ENCODE measurements at regions not wholly inside any gene's neighbourhood (a gene's known extent, or its start where the extent isn't known, plus 50 kb on each side); places are given as distances from the start of the nearest gene placed in this dataset.
A peak's percentile ranks its signal among the peaks of the same experiment; 100 is the strongest.

GRCh38 chr12:24754690-24755638 is 193.9 kb downstream of the BCAT1 start (continued):
- TF ChIP-seq PAX8 (CRISPR knock-in tag; IDR thresholded peaks at IDR 0.05; ENCODE audit: borderline replicate concordance) (no peak), ZNF296 (CRISPR knock-in tag; conservative IDR thresholded peaks at IDR 0.05) (no peak), LCORL (IDR thresholded peaks at IDR 0.05) (no peak), LCORL (CRISPR knock-in tag; IDR thresholded peaks at IDR 0.05) (0 out of 2 replicates have a peak, but pooled peaks have one; percentile 32), MIXL1 (CRISPR knock-in tag; IDR thresholded peaks at IDR 0.05) (0 out of 2 replicates have a peak, but pooled peaks have one; percentile 21), ZNF75D (CRISPR knock-in tag; IDR thresholded peaks at IDR 0.05; ENCODE audit: borderline replicate concordance) (no peak), ZNF616 (CRISPR knock-in tag; IDR thresholded peaks at IDR 0.05; ENCODE audit: low read depth) (no peak), ZNF775 (CRISPR knock-in tag; IDR thresholded peaks at IDR 0.05; ENCODE audit: borderline replicate concordance) (0 out of 2 replicates have a peak, but pooled peaks have one; percentile 59), TIGD3 (CRISPR knock-in tag; IDR thresholded peaks at IDR 0.05; ENCODE audit: borderline replicate concordance) (no peak), ZIK1 (CRISPR knock-in tag; IDR thresholded peaks at IDR 0.05; ENCODE audit: borderline replicate concordance, low read depth) (no peak), ZNF644 (CRISPR knock-in tag; IDR thresholded peaks at IDR 0.05; ENCODE audit: low read depth) (0 out of 2 replicates have a peak, but pooled peaks have one; percentile 41), MATR3 (CRISPR knock-in tag; IDR thresholded peaks at IDR 0.05) (no peak), FOXA3 (CRISPR knock-in tag; IDR thresholded peaks at IDR 0.05) (peak; percentile 90), JARID2 (CRISPR knock-in tag; IDR thresholded peaks at IDR 0.05; ENCODE audit: insufficient replicate concordance) (no peak), NR2F1 (CRISPR knock-in tag; IDR thresholded peaks at IDR 0.05) (peak; percentile 43 to 67; a peak in 3 of 4 replicates), POLR2AphosphoS5 (IDR thresholded peaks at IDR 0.05; ENCODE audit: low read depth, low read length) (no peak), PRDM15 (CRISPR knock-in tag; IDR thresholded peaks at IDR 0.05) (peak; percentile 41; the same call in 1 of the 2 replicates), SP5 (CRISPR knock-in tag; IDR thresholded peaks at IDR 0.05; ENCODE audit: borderline replicate concordance, low read depth) (peak; percentile 13; the same call in 1 of the 2 replicates), ZGPAT (CRISPR knock-in tag; IDR thresholded peaks at IDR 0.05) (peak; percentile 75), HHEX (CRISPR knock-in tag; IDR thresholded peaks at IDR 0.05) (peak; percentile 91), ZBTB3 (CRISPR knock-in tag; IDR thresholded peaks at IDR 0.05; ENCODE audit: borderline replicate concordance, low read depth) (no peak), ZFP41 (CRISPR knock-in tag; IDR thresholded peaks at IDR 0.05; ENCODE audit: borderline replicate concordance) (no peak), ZNF768 (CRISPR knock-in tag; IDR thresholded peaks at IDR 0.05) (no peak), CREBL2 (CRISPR knock-in tag; IDR thresholded peaks at IDR 0.05; ENCODE audit: borderline replicate concordance) (no peak)

Measured in HepG2 (cell line).